ENCODE measurements at regions not wholly inside any gene's neighbourhood (a gene's known extent, or its start where the extent isn't known, plus 50 kb on each side); places are given as distances from the start of the nearest gene placed in this dataset.
"Not testable (repeated sequence)": the region's sequence is repeated elsewhere in the genome, so short reads cannot be mapped to it uniquely, and the experiment has no call there.

GRCh38 chr9:104276709-104277245 lies 182.7 kb downstream of the SMC2 start:
- no peak for DNase-seq

- no peak for DNase-seq
Observed at GRCh38 chr9:104278929-104279496, 184.9 kb downstream of the SMC2 start.

GRCh38 chr9:104279535-104280177 lies 185.5 kb downstream of the SMC2 start:
- DNase-seq = no peak

GRCh38 chr9:104280178-104280560 lies 186.1 kb downstream of the SMC2 start:
- DNase-seq = no peak

GRCh38 chr9:104280711-104281110 lies 186.6 kb downstream of the SMC2 start:
- DNase-seq = no peak

- no peak for DNase-seq
Observed at GRCh38 chr9:104286187-104286586, 192.1 kb downstream of the SMC2 start.

GRCh38 chr9:104286799-104287198 lies 192.7 kb downstream of the SMC2 start:
- no peak for DNase-seq

GRCh38 chr9:104287253-104287878 lies 193.3 kb downstream of the SMC2 start:
- DNase-seq = no peak

- no peak for DNase-seq
Observed at GRCh38 chr9:104293877-104294276, 199.8 kb downstream of the SMC2 start.

GRCh38 chr9:104300124-104300523 lies 203.9 kb upstream of the OR13F1 start:
- DNase-seq = no peak

GRCh38 chr9:104301755-104302154 lies 202.3 kb upstream of the OR13F1 start:
- DNase-seq = no peak

GRCh38 chr9:104302775-104303174 lies 201.3 kb upstream of the OR13F1 start:
- no peak for DNase-seq

GRCh38 chr9:104304925-104305324 lies 199.1 kb upstream of the OR13F1 start:
- no peak for DNase-seq

- DNase-seq = no peak
Observed at GRCh38 chr9:104313396-104314110, 190.5 kb upstream of the OR13F1 start.

- DNase-seq = not testable (repeated sequence)
Observed at GRCh38 chr9:104316201-104317009, 187.7 kb upstream of the OR13F1 start.

- DNase-seq = no peak
Observed at GRCh38 chr9:104319198-104319597, 184.9 kb upstream of the OR13F1 start.

- no peak for DNase-seq
Observed at GRCh38 chr9:104319685-104320084, 184.4 kb upstream of the OR13F1 start.

GRCh38 chr9:104322596-104322995 lies 181.5 kb upstream of the OR13F1 start:
- DNase-seq = peak; percentile 29

- not testable (repeated sequence) for DNase-seq
Observed at GRCh38 chr9:104323967-104324694, 179.9 kb upstream of the OR13F1 start.

GRCh38 chr9:104326912-104327311 lies 177.2 kb upstream of the OR13F1 start:
- no peak for DNase-seq

GRCh38 chr9:104329245-104329644 lies 174.8 kb upstream of the OR13F1 start:
- DNase-seq = no peak

- DNase-seq = no peak
Observed at GRCh38 chr9:104330841-104331240, 173.2 kb upstream of the OR13F1 start.
